ENCODE measurements at regions not wholly inside any gene's neighbourhood (a gene's known extent, or its start where the extent isn't known, plus 50 kb on each side); places are given as distances from the start of the nearest gene placed in this dataset.
A peak's percentile ranks its signal among the peaks of the same experiment; 100 is the strongest.

GRCh38 chr10:4043897-4044665, 259.1 kb upstream of the KLF6 start:
- Histone ChIP-seq H3K4me2 (no peak overlapping the region), H3K4me3 (no peak overlapping the region), H3K9ac (no peak overlapping the region), H3K27ac (no peak overlapping the region), H3K36me3 (no peaks in the 10 kb centered on the region), H4K20me1 (no peaks in the 10 kb centered on the region), H3K27me3 (no peaks in the 10 kb centered on the region), H3K4me1 (no peaks in the 10 kb centered on the region), H3K9me3 (peaks cover 32% of the 10 kb centered on the region)
- no peak for TF ChIP-seq Cebpa-rat (IDR thresholded peaks at IDR 0.05)

GRCh38 chr10:4041635-4042034, 256.6 kb upstream of the KLF6 start:
- Histone ChIP-seq H3K9ac (no peak overlapping the region), H3K4me2 (no peak overlapping the region), H4K20me1 (no peaks in the 10 kb centered on the region), H3K27me3 (no peaks in the 10 kb centered on the region), H3K4me3 (no peak overlapping the region), H3K27ac (no peak overlapping the region), H3K9me3 (peaks cover 32% of the 10 kb centered on the region), H3K36me3 (no peaks in the 10 kb centered on the region), H3K4me1 (no peaks in the 10 kb centered on the region)
- no peak for TF ChIP-seq Cebpa-rat (IDR thresholded peaks at IDR 0.05)

DNA sequence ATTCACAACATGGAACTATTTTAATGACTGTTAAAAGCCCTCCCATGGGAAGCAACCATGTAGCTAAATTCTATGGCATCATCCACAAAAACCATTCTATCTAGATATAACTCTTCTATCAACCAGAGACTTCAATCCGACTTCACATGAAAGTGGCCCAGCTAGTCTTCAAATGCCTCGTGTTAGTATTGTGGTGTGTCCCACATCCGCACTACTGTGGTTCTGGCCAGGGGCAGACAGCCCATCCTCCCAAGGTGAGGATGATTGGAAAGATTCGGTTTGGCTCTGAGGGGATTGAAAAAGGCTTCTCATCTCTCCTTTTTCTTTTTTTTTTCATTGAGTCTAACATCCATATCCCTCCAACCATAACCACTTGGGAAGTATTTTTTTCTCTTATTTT, 253.0 kb upstream of the KLF6 start:
- no peak for TF ChIP-seq Cebpa-rat (IDR thresholded peaks at IDR 0.05)

GRCh38 chr10:4035599-4035945, 250.6 kb upstream of the KLF6 start:
- Histone ChIP-seq H3K9me3 (peaks cover 5% of the 10 kb centered on the region), H3K4me1 (peaks cover 7% of the 10 kb centered on the region; the same call in 1 of the 2 replicates), H4K20me1 (no peaks in the 10 kb centered on the region), H3K9ac (no peak overlapping the region), H3K4me2 (no peak overlapping the region), H3K27ac (no peak overlapping the region), H3K4me3 (no peak overlapping the region), H3K27me3 (no peaks in the 10 kb centered on the region), H3K36me3 (no peaks in the 10 kb centered on the region)
- no peak for TF ChIP-seq Cebpa-rat (IDR thresholded peaks at IDR 0.05)

More for the DNA sequence above, 253.0 kb upstream of the KLF6 start:
- H3K36me3 ChIP-seq = no peaks in the 10 kb centered on the region
- no peak overlapping the region for H3K4me3 ChIP-seq
- H3K4me1 ChIP-seq = peaks cover 7% of the 10 kb centered on the region; the same call in 1 of the 2 replicates
- H3K27ac ChIP-seq = no peak overlapping the region
- no peak overlapping the region for H3K9ac ChIP-seq
- H3K4me2 ChIP-seq = no peak overlapping the region
- peaks cover 29% of the 10 kb centered on the region for H3K9me3 ChIP-seq
- H3K27me3 ChIP-seq = no peaks in the 10 kb centered on the region
- H4K20me1 ChIP-seq = no peaks in the 10 kb centered on the region

DNA sequence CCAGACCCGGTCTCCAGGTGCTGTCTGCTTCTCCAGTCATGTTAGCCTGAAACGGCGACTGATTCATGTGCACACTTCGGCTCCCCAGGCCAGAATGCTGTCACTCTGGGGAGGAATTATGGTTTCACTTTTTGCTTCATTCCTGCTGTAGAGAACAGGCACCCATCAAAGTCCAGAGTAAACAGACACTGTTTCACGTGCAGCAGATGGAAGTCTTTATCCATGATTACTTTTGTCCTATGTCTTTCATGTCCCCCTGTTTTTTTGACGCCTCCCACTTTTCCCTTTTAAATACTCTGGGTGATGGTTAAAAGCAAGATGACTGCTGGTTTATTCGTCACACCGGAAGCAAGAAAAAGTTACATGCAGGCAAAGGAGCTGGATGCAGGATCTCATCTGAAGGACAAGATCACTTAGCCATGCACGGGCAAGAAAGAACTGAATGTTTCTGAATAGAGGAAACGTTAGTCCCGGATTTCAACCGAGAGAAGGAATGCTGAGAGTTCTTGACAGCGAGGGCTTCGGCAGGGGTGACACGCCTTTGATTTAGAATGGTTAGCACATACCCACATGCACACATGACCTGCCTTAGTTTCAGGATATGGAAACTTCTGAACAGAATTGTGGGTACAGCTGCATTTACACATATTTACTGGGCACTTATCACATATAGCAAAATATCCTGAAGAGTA, 250.0 kb upstream of the KLF6 start:
- no peaks in the 10 kb centered on the region for H3K27me3 ChIP-seq
- no peak overlapping the region for H3K9ac ChIP-seq
- no peak for TF ChIP-seq Cebpa-rat (IDR thresholded peaks at IDR 0.05)
- peaks cover 7% of the 10 kb centered on the region; the same call in 1 of the 2 replicates for H3K4me1 ChIP-seq
- no peak overlapping the region for H3K4me3 ChIP-seq
- no peak overlapping the region for H3K27ac ChIP-seq
- no peaks in the 10 kb centered on the region for H3K9me3 ChIP-seq
- no peaks in the 10 kb centered on the region for H4K20me1 ChIP-seq
- H3K4me2 ChIP-seq = no peak overlapping the region
- H3K36me3 ChIP-seq = no peaks in the 10 kb centered on the region

GRCh38 chr10:4033341-4033896, 248.4 kb upstream of the KLF6 start:
- H3K27ac ChIP-seq = no peak overlapping the region

DNA sequence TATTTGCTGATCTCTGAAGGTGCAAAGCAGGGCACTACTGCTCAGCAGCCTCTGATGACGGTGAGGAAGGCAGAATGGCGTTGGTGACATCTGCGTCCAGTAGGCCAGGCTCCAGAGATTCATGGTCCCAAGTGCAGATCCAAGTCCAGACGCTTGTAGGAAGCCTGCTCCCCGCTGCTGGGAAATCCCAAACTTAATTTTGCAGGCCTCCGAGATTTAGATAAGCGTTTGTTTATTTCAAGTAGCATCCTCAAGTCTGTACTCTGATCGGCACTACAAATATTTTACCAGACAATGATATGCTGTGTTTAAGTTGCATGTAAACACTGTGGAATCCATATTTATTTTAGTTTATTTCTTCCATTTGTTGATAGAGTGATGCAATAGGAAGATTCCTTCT, 244.9 kb upstream of the KLF6 start:
- no peak overlapping the region for H3K27ac ChIP-seq
- H3K36me3 ChIP-seq = no peaks in the 10 kb centered on the region
- no peak overlapping the region for H3K4me3 ChIP-seq
- no peaks in the 10 kb centered on the region for H4K20me1 ChIP-seq
- H3K27me3 ChIP-seq = no peaks in the 10 kb centered on the region
- H3K9ac ChIP-seq = no peak overlapping the region
- peaks cover 6% of the 10 kb centered on the region for H3K4me1 ChIP-seq
- TF ChIP-seq Cebpa-rat (IDR thresholded peaks at IDR 0.05) = no peak
- H3K4me2 ChIP-seq = no peak overlapping the region
- H3K9me3 ChIP-seq = no peaks in the 10 kb centered on the region

More at GRCh38 chr10:4033341-4033896, 248.4 kb upstream of the KLF6 start:
- Histone ChIP-seq H3K27me3 (no peaks in the 10 kb centered on the region), H3K4me1 (peaks cover 7% of the 10 kb centered on the region; the same call in 1 of the 2 replicates), H3K4me3 (no peak overlapping the region), H3K36me3 (no peaks in the 10 kb centered on the region), H3K9ac (no peak overlapping the region), H3K9me3 (no peaks in the 10 kb centered on the region), H3K4me2 (no peak overlapping the region), H4K20me1 (no peaks in the 10 kb centered on the region)
- TF ChIP-seq Cebpa-rat (IDR thresholded peaks at IDR 0.05) = no peak

GRCh38 chr10:4028854-4029583, 244.0 kb upstream of the KLF6 start:
- no peaks in the 10 kb centered on the region for H3K9me3 ChIP-seq
- H3K27ac ChIP-seq = no peak overlapping the region
- H3K9ac ChIP-seq = no peak overlapping the region
- H3K4me2 ChIP-seq = no peak overlapping the region
- H3K4me3 ChIP-seq = no peak overlapping the region
- no peaks in the 10 kb centered on the region for H4K20me1 ChIP-seq
- no peaks in the 10 kb centered on the region for H3K27me3 ChIP-seq
- H3K36me3 ChIP-seq = no peaks in the 10 kb centered on the region
- H3K4me1 ChIP-seq = peaks cover 6% of the 10 kb centered on the region
- TF ChIP-seq Cebpa-rat (IDR thresholded peaks at IDR 0.05) = peak; percentile 38; the same call in 1 of the 2 replicates

GRCh38 chr10:4028027-4028471, 243.0 kb upstream of the KLF6 start:
- H4K20me1 ChIP-seq = no peaks in the 10 kb centered on the region
- no peak overlapping the region for H3K4me2 ChIP-seq
- peaks cover 6% of the 10 kb centered on the region for H3K4me1 ChIP-seq
- H3K9me3 ChIP-seq = no peaks in the 10 kb centered on the region
- H3K9ac ChIP-seq = no peak overlapping the region
- no peak for TF ChIP-seq Cebpa-rat (IDR thresholded peaks at IDR 0.05)
- no peak overlapping the region for H3K27ac ChIP-seq
- H3K27me3 ChIP-seq = no peaks in the 10 kb centered on the region
- H3K36me3 ChIP-seq = no peaks in the 10 kb centered on the region
- H3K4me3 ChIP-seq = no peak overlapping the region
